Neural cell (in vitro differentiated cells): ENCODE measurements at regions not wholly inside any gene's neighbourhood (a gene's known extent, or its start where the extent isn't known, plus 50 kb on each side); places are given as distances from the start of the nearest gene placed in this dataset.

ENCODE experiments used
- H2AFZ ChIP-seq: fragments of 200-600, 300-800 bp; sonication (generic), shearing (Covaris generic); 2 replicates; pipeline ENCODE4 v1.6.0; 2014; ENCODE audit warnings: low read depth, mild to moderate bottlenecking, antibody characterized with exemption, low read length, moderate library complexity
- H3F3A ChIP-seq: fragments of 200-600 bp; shearing (Covaris generic); 2 replicates; pipeline ENCODE4 v1.6.1; 2016; ENCODE audit warnings: mild to moderate bottlenecking, moderate library complexity, mixed read lengths, antibody characterized with exemption, low read length; ENCODE audit not compliant: insufficient read depth, poor library complexity, severe bottlenecking
- H3K27ac ChIP-seq: fragments of 200-600, 300-800 bp; sonication (generic), shearing (Covaris generic); 2 replicates; pipeline ENCODE4 v1.5.1; 2014; ENCODE audit warnings: mild to moderate bottlenecking, low read length, moderate library complexity
- H3K27me3 ChIP-seq: fragments of 300-800, 200-600 bp; sonication (generic), shearing (Covaris generic); 2 replicates; pipeline ENCODE4 v1.6.0; 2014; ENCODE audit warnings: mild to moderate bottlenecking, low read depth, low read length, moderate library complexity; ENCODE audit not compliant: insufficient read depth
- H3K36me3 ChIP-seq: fragments of 300-800, 200-600 bp; sonication (generic), shearing (Covaris generic); 2 replicates; pipeline ENCODE4 v1.5.1; 2014; ENCODE audit warnings: mild to moderate bottlenecking, antibody characterized with exemption, low read length, moderate library complexity; ENCODE audit not compliant: insufficient read depth
- H3K4me2 ChIP-seq: fragments of 300-800, 200-600 bp; sonication (generic), shearing (Covaris generic); 2 replicates; pipeline ENCODE4 v1.6.0; 2014; ENCODE audit warnings: mild to moderate bottlenecking, low read length
- H3K4me3 ChIP-seq: fragments of 300-800, 200-600 bp; sonication (generic), shearing (Covaris generic); 2 replicates; pipeline ENCODE4 v1.5.1; 2014; ENCODE audit warnings: mild to moderate bottlenecking, low read length, moderate library complexity
- H3K79me2 ChIP-seq: fragments of 200-600 bp; shearing (Covaris generic); replicated peaks from 2 replicates; pipeline ENCODE4 v1.6.0; 2014; ENCODE audit warnings: mild to moderate bottlenecking, low read length, moderate library complexity; ENCODE audit not compliant: insufficient read depth
- H3K9ac ChIP-seq: fragments of 300-800, 200-600 bp; sonication (generic), shearing (Covaris generic); 2 replicates; pipeline ENCODE4 v1.6.1; 2016; ENCODE audit warnings: mild to moderate bottlenecking, low read length, mixed read lengths
- H3K9me2 ChIP-seq: fragments of 200-600 bp; shearing (Covaris generic); 2 replicates; pipeline ENCODE4 v1.6.1; 2016; ENCODE audit warnings: mild to moderate bottlenecking, low read length, mixed read lengths; ENCODE audit not compliant: insufficient read depth
- H3K9me3 ChIP-seq: fragments of 200-600, 300-800 bp; sonication (generic), shearing (Covaris generic); 2 replicates; pipeline ENCODE4 v1.6.1; 2016; ENCODE audit warnings: mild to moderate bottlenecking, mixed run types, low read length, moderate library complexity, mixed read lengths
- H4K20me1 ChIP-seq: fragments of 200-600 bp; shearing (Covaris generic); 2 replicates; pipeline ENCODE4 v1.6.1; 2016; ENCODE audit warnings: mild to moderate bottlenecking, mixed run types; ENCODE audit not compliant: insufficient read depth
- CTCF ChIP-seq: fragments of 450-650 bp; IDR thresholded peaks from 2 replicates; pipeline ENCODE4 v1.5.1; 2014; ENCODE audit warnings: antibody characterized with exemption, mild to moderate bottlenecking, moderate library complexity; ENCODE audit not compliant: poor library complexity, severe bottlenecking
- EP300 ChIP-seq: fragments of 450-650 bp; conservative IDR thresholded peaks from 2 replicates; pipeline ENCODE4 v1.6.1; 2014; ENCODE audit warnings: antibody characterized with exemption, mild to moderate bottlenecking, moderate library complexity; ENCODE audit not compliant: poor library complexity, severe bottlenecking
- EZH2 ChIP-seq: fragments of 200-600, 300-800 bp; shearing (Covaris generic), sonication (generic); IDR thresholded peaks from 2 replicates; pipeline ENCODE4 v1.6.1; 2014; ENCODE audit warnings: antibody characterized with exemption, low read length, borderline replicate concordance, mild to moderate bottlenecking; ENCODE audit not compliant: insufficient read depth, poor library complexity, severe bottlenecking
- MXI1 ChIP-seq: fragments of 450-650 bp; conservative IDR thresholded peaks from 2 replicates; pipeline ENCODE4 v1.6.1; 2014; ENCODE audit warnings: antibody characterized with exemption, mild to moderate bottlenecking; ENCODE audit not compliant: poor library complexity, severe bottlenecking
- POLR2AphosphoS5 ChIP-seq: IDR thresholded peaks from 2 replicates; pipeline ENCODE4 v1.6.1; 2012
- RAD21 ChIP-seq: fragments of 450-650 bp; conservative IDR thresholded peaks from 2 replicates; pipeline ENCODE4 v1.6.1; 2014; ENCODE audit warnings: antibody characterized with exemption, mild to moderate bottlenecking, moderate library complexity
- REST ChIP-seq: IDR thresholded peaks from 2 replicates; pipeline ENCODE4 v1.6.1; 2012; ENCODE audit warnings: borderline replicate concordance
- SMC3 ChIP-seq: fragments of 450-650 bp; conservative IDR thresholded peaks from 2 replicates; pipeline ENCODE4 v1.6.1; 2014; ENCODE audit warnings: antibody characterized with exemption, mild to moderate bottlenecking, moderate library complexity; ENCODE audit not compliant: poor library complexity
- TAF1 ChIP-seq: IDR thresholded peaks from 2 replicates; pipeline ENCODE4 v1.6.1; 2012; ENCODE audit warnings: low read depth

GRCh38 chr19:31415322-31415721 is 66.1 kb upstream of the TSHZ3 start:
- Histone ChIP-seq H4K20me1 (no peaks in the 10 kb centered on the region), H3K9me2 (no peaks in the 10 kb centered on the region), H2AFZ (no peak overlapping the region), H3K36me3 (no peaks in the 10 kb centered on the region), H3K4me2 (no peak overlapping the region), H3K9me3 (no peaks in the 10 kb centered on the region), H3K27ac (no peak overlapping the region), H3F3A (no peaks in the 10 kb centered on the region), H3K4me3 (no peak overlapping the region), H3K27me3 (no peaks in the 10 kb centered on the region), H3K9ac (no peak overlapping the region), H3K79me2 (no peaks in the 10 kb centered on the region)
- no peak for TF ChIP-seq REST
- no peak for TF ChIP-seq SMC3

- Histone ChIP-seq H3K27ac (no peak overlapping the region), H3K9ac (no peak overlapping the region), H3K4me3 (no peak overlapping the region)
These were observed 67.3 kb upstream of the TSHZ3 start for GRCh38 chr19:31416548-31416947.

More at GRCh38 chr19:31416548-31416947, 67.3 kb upstream of the TSHZ3 start:
- H3F3A ChIP-seq = no peaks in the 10 kb centered on the region
- no peaks in the 10 kb centered on the region for H4K20me1 ChIP-seq
- no peaks in the 10 kb centered on the region for H3K9me2 ChIP-seq
- no peaks in the 10 kb centered on the region for H3K27me3 ChIP-seq
- TF ChIP-seq EZH2 (no peak), SMC3 (no peak), TAF1 (no peak), EP300 (no peak), CTCF (no peak), RAD21 (no peak), REST (no peak), POLR2AphosphoS5 (no peak), MXI1 (no peak)
- H3K4me2 ChIP-seq = no peak overlapping the region
- H3K36me3 ChIP-seq = no peaks in the 10 kb centered on the region
- no peaks in the 10 kb centered on the region for H3K79me2 ChIP-seq
- no peaks in the 10 kb centered on the region for H3K9me3 ChIP-seq
- no peak overlapping the region for H2AFZ ChIP-seq
